ENCODE measurements at regions not wholly inside any gene's neighbourhood (a gene's known extent, or its start where the extent isn't known, plus 50 kb on each side); places are given as distances from the start of the nearest gene placed in this dataset.

GRCh38 chr5:52359261-52359660, 428.5 kb upstream of the ITGA1 start:
- Mint-ChIP-seq H3K4me1 (no peaks in the 10 kb centered on the region), H3K36me3 (no peaks in the 10 kb centered on the region), H3K27me3 (no peaks in the 10 kb centered on the region), H3K4me3 (no peak overlapping the region), H3K27ac (no peak overlapping the region), H3K9me3 (no peaks in the 10 kb centered on the region)
- no peak for DNase-seq

GRCh38 chr5:52360985-52361384, 426.7 kb upstream of the ITGA1 start:
- H3K27ac Mint-ChIP-seq: no peak overlapping the region
- DNase-seq: no peak
- no peaks in the 10 kb centered on the region for H3K9me3 Mint-ChIP-seq
- H3K36me3 Mint-ChIP-seq: no peaks in the 10 kb centered on the region
- H3K4me3 Mint-ChIP-seq: no peak overlapping the region
- no peaks in the 10 kb centered on the region for H3K27me3 Mint-ChIP-seq
- no peaks in the 10 kb centered on the region for H3K4me1 Mint-ChIP-seq

- no peaks in the 10 kb centered on the region for H3K27me3 Mint-ChIP-seq
- no peak for DNase-seq
- H3K4me3 Mint-ChIP-seq: no peak overlapping the region
- no peaks in the 10 kb centered on the region for H3K9me3 Mint-ChIP-seq
- H3K27ac Mint-ChIP-seq: no peak overlapping the region
- no peaks in the 10 kb centered on the region for H3K36me3 Mint-ChIP-seq
- no peaks in the 10 kb centered on the region for H3K4me1 Mint-ChIP-seq
Observed at GRCh38 chr5:52374286-52374685, 413.4 kb upstream of the ITGA1 start.

GRCh38 chr5:52375969-52376368, 411.7 kb upstream of the ITGA1 start:
- Mint-ChIP-seq H3K27ac (no peak overlapping the region), H3K27me3 (no peaks in the 10 kb centered on the region), H3K36me3 (no peaks in the 10 kb centered on the region), H3K4me3 (no peak overlapping the region), H3K9me3 (peaks cover 2% of the 10 kb centered on the region), H3K4me1 (no peaks in the 10 kb centered on the region)
- DNase-seq: no peak

- H3K4me3 Mint-ChIP-seq: no peak overlapping the region
- H3K36me3 Mint-ChIP-seq: no peaks in the 10 kb centered on the region
- H3K27me3 Mint-ChIP-seq: no peaks in the 10 kb centered on the region
- no peak overlapping the region for H3K27ac Mint-ChIP-seq
- H3K4me1 Mint-ChIP-seq: no peaks in the 10 kb centered on the region
- H3K9me3 Mint-ChIP-seq: peaks cover 2% of the 10 kb centered on the region
- DNase-seq: no peak
Observed at GRCh38 chr5:52376592-52376991, 411.1 kb upstream of the ITGA1 start.

GRCh38 chr5:52378237-52378636, 409.5 kb upstream of the ITGA1 start:
- H3K9me3 Mint-ChIP-seq: peaks cover 2% of the 10 kb centered on the region
- no peaks in the 10 kb centered on the region for H3K36me3 Mint-ChIP-seq
- no peaks in the 10 kb centered on the region for H3K4me1 Mint-ChIP-seq
- H3K4me3 Mint-ChIP-seq: no peak overlapping the region
- no peak for DNase-seq
- H3K27ac Mint-ChIP-seq: no peak overlapping the region
- H3K27me3 Mint-ChIP-seq: no peaks in the 10 kb centered on the region

- no peak for DNase-seq
- Mint-ChIP-seq H3K36me3 (no peaks in the 10 kb centered on the region), H3K4me3 (no peak overlapping the region), H3K27me3 (no peaks in the 10 kb centered on the region), H3K9me3 (no peaks in the 10 kb centered on the region), H3K27ac (no peak overlapping the region), H3K4me1 (no peaks in the 10 kb centered on the region)
Observed at GRCh38 chr5:52388349-52388748, 399.4 kb upstream of the ITGA1 start.

GRCh38 chr5:52392321-52392720, 395.4 kb upstream of the ITGA1 start:
- Mint-ChIP-seq H3K27ac (no peak overlapping the region), H3K4me1 (no peaks in the 10 kb centered on the region), H3K36me3 (no peaks in the 10 kb centered on the region), H3K9me3 (no peaks in the 10 kb centered on the region), H3K27me3 (no peaks in the 10 kb centered on the region), H3K4me3 (no peak overlapping the region)
- DNase-seq: no peak

GRCh38 chr5:52409835-52410234, 377.9 kb upstream of the ITGA1 start:
- H3K27ac Mint-ChIP-seq: no peak overlapping the region
- no peaks in the 10 kb centered on the region for H3K36me3 Mint-ChIP-seq
- H3K9me3 Mint-ChIP-seq: no peaks in the 10 kb centered on the region
- H3K4me3 Mint-ChIP-seq: no peak overlapping the region
- no peak for DNase-seq
- no peaks in the 10 kb centered on the region for H3K4me1 Mint-ChIP-seq
- no peaks in the 10 kb centered on the region for H3K27me3 Mint-ChIP-seq

- DNase-seq: no peak
- Mint-ChIP-seq H3K4me1 (no peaks in the 10 kb centered on the region), H3K27me3 (no peaks in the 10 kb centered on the region), H3K9me3 (no peaks in the 10 kb centered on the region), H3K27ac (no peak overlapping the region), H3K4me3 (no peak overlapping the region), H3K36me3 (no peaks in the 10 kb centered on the region)
Observed at GRCh38 chr5:52419357-52419756, 368.4 kb upstream of the ITGA1 start.

GRCh38 chr5:52427615-52428014, 360.1 kb upstream of the ITGA1 start:
- H3K27ac Mint-ChIP-seq: no peak overlapping the region
- H3K9me3 Mint-ChIP-seq: peaks cover 4% of the 10 kb centered on the region
- DNase-seq: no peak
- no peaks in the 10 kb centered on the region for H3K36me3 Mint-ChIP-seq
- H3K4me3 Mint-ChIP-seq: no peak overlapping the region
- H3K4me1 Mint-ChIP-seq: no peaks in the 10 kb centered on the region
- no peaks in the 10 kb centered on the region for H3K27me3 Mint-ChIP-seq

GRCh38 chr5:52428977-52429489, 358.7 kb upstream of the ITGA1 start:
- H3K27ac Mint-ChIP-seq: no peak overlapping the region
- H3K4me3 Mint-ChIP-seq: no peak overlapping the region
- H3K36me3 Mint-ChIP-seq: no peaks in the 10 kb centered on the region
- no peaks in the 10 kb centered on the region for H3K27me3 Mint-ChIP-seq
- H3K9me3 Mint-ChIP-seq: peaks cover 4% of the 10 kb centered on the region
- H3K4me1 Mint-ChIP-seq: no peaks in the 10 kb centered on the region
- DNase-seq: no peak

- DNase-seq: no peak
- Mint-ChIP-seq H3K4me1 (no peaks in the 10 kb centered on the region), H3K36me3 (no peaks in the 10 kb centered on the region), H3K27ac (no peak overlapping the region), H3K27me3 (no peaks in the 10 kb centered on the region), H3K4me3 (no peak overlapping the region), H3K9me3 (no peaks in the 10 kb centered on the region)
Observed at GRCh38 chr5:52441768-52442167, 345.9 kb upstream of the ITGA1 start.

GRCh38 chr5:52443187-52443586, 344.5 kb upstream of the ITGA1 start:
- Mint-ChIP-seq H3K27me3 (no peaks in the 10 kb centered on the region), H3K4me3 (no peak overlapping the region)
- DNase-seq: no peak

GRCh38 chr5:52448111-52448510, 339.6 kb upstream of the ITGA1 start:
- Mint-ChIP-seq H3K27me3 (peaks cover 1% of the 10 kb centered on the region), H3K9me3 (no peaks in the 10 kb centered on the region), H3K36me3 (no peaks in the 10 kb centered on the region), H3K4me1 (no peaks in the 10 kb centered on the region), H3K27ac (no peak overlapping the region), H3K4me3 (no peak overlapping the region)
- no peak for DNase-seq

More at GRCh38 chr5:52443187-52443586, 344.5 kb upstream of the ITGA1 start:
- H3K4me1 Mint-ChIP-seq: no peaks in the 10 kb centered on the region
- H3K27ac Mint-ChIP-seq: no peak overlapping the region
- no peaks in the 10 kb centered on the region for H3K36me3 Mint-ChIP-seq
- no peaks in the 10 kb centered on the region for H3K9me3 Mint-ChIP-seq

GRCh38 chr5:52449516-52449915, 338.2 kb upstream of the ITGA1 start:
- Mint-ChIP-seq H3K27me3 (peaks cover 3% of the 10 kb centered on the region), H3K36me3 (no peaks in the 10 kb centered on the region), H3K4me1 (no peaks in the 10 kb centered on the region), H3K27ac (no peak overlapping the region), H3K4me3 (no peak overlapping the region), H3K9me3 (no peaks in the 10 kb centered on the region)
- no peak for DNase-seq

GRCh38 chr5:52452098-52452497, 335.6 kb upstream of the ITGA1 start:
- Mint-ChIP-seq H3K4me3 (no peak overlapping the region), H3K9me3 (no peaks in the 10 kb centered on the region), H3K27me3 (peaks cover 3% of the 10 kb centered on the region), H3K36me3 (no peaks in the 10 kb centered on the region), H3K4me1 (no peaks in the 10 kb centered on the region), H3K27ac (no peak overlapping the region)
- DNase-seq: no peak
